Immature natural killer cell (primary cell): ENCODE measurements at regions not wholly inside any gene's neighbourhood (a gene's known extent, or its start where the extent isn't known, plus 50 kb on each side); places are given as distances from the start of the nearest gene placed in this dataset.
"Not testable (repeated sequence)": the region's sequence is repeated elsewhere in the genome, so short reads cannot be mapped to it uniquely, and the experiment has no call there.

Experiments
- DNase-seq, 3 donors: peaks; one replicate each; pipeline ENCODE4 v3.0.0; 2022; ENCODE audit warnings: mixed read lengths in 1 of 3
- H3K27ac Mint-ChIP-seq, 6 donors: one replicate each; pipeline ENCODE4 v1.8.0; 2020; ENCODE audit warnings: mixed read lengths in 6 of 6, mild to moderate bottlenecking in 5 of 6, inconsistent platforms in 4 of 6, moderate library complexity in 3 of 6
- H3K27me3 Mint-ChIP-seq, 3 donors: one replicate each; pipeline ENCODE4 v1.8.0; 2020 to 2021; ENCODE audit warnings: low read depth in 3 of 3, mild to moderate bottlenecking in 3 of 3, mixed read lengths in 3 of 3, moderate library complexity in 3 of 3, inconsistent platforms in 1 of 3
- H3K36me3 Mint-ChIP-seq, 3 donors: one replicate each; pipeline ENCODE4 v1.8.0; 2020; ENCODE audit warnings: mixed read lengths in 3 of 3, inconsistent platforms in 2 of 3, mild to moderate bottlenecking in 2 of 3
- H3K4me1 Mint-ChIP-seq, 2 donors: one replicate each; pipeline ENCODE4 v1.8.0; 2020; ENCODE audit warnings: inconsistent platforms in 2 of 2, mild to moderate bottlenecking in 2 of 2, mixed read lengths in 2 of 2, moderate library complexity in 1 of 2
- H3K4me3 Mint-ChIP-seq, 5 donors: one replicate each; pipeline ENCODE4 v1.8.0; 2020; ENCODE audit warnings: mild to moderate bottlenecking in 5 of 5, mixed read lengths in 5 of 5, inconsistent platforms in 3 of 5, moderate library complexity in 3 of 5
- H3K9me3 Mint-ChIP-seq, 6 donors: one replicate each; pipeline ENCODE4 v1.8.0; 2020; ENCODE audit warnings: mild to moderate bottlenecking in 6 of 6, mixed read lengths in 6 of 6, inconsistent platforms in 4 of 6, moderate library complexity in 3 of 6

DNA sequence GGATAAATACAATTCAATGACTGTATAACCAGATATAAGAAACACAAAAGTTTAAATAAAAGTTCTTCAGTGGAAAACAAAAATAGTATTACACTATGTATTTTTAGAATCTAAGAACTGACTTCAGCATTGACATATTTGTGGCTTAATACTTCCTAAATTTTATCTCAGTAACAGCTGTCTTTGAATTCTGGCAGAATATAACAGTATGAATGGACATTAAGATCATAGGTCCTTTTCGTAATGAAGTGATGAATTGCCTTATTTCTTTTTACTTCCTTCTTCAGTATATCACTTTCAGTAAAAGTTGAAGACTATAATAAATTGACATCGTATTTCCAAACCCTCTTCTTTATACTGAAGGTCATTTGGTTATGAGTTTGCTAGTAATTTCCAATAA, 1030.0 kb downstream of the MRPL39 start:
- Mint-ChIP-seq H3K9me3 (peaks cover 4 to 20% (median 9%) of the 10 kb centered on the region in 6 donors), H3K36me3 (no peaks in the 10 kb centered on the region), H3K27me3 (no peaks in the 10 kb centered on the region), H3K4me1 (no peaks in the 10 kb centered on the region), H3K4me3 (no peak overlapping the region), H3K27ac (no peak overlapping the region)
- no peak for DNase-seq

DNA sequence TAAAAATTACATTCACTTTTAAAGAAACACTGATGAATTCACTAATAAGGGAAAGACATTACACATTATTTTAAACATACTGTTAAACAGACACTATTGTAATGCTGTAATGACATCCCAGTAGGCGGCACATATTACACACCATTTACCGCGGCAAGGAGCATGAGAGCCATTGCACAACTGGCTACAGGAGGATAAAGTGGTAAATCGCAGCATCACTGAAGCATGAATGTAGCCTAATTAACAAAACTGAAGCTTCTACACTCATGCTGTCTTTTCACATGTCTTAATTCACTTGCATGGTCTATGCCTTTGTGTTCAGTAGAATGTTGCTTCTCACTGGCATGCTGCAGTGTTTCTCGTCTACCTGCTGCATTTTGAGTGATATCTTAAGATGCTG, 1046.0 kb downstream of the MRPL39 start:
- peaks cover 0 to 9% (median 0%) of the 10 kb centered on the region in 3 donors for H3K36me3 Mint-ChIP-seq
- no peaks in the 10 kb centered on the region for H3K4me1 Mint-ChIP-seq
- H3K27ac Mint-ChIP-seq, result no peak overlapping the region
- DNase-seq, result no peak
- H3K27me3 Mint-ChIP-seq, result peaks cover 0 to 3% (median 0%) of the 10 kb centered on the region in 3 donors
- no peak overlapping the region for H3K4me3 Mint-ChIP-seq
- H3K9me3 Mint-ChIP-seq, result peaks cover 5 to 43% (median 31%) of the 10 kb centered on the region in 6 donors

- Mint-ChIP-seq H3K4me3 (no peak overlapping the region), H3K9me3 (peaks cover 4 to 32% (median 19%) of the 10 kb centered on the region in 6 donors), H3K27ac (no peak overlapping the region), H3K36me3 (no peaks in the 10 kb centered on the region), H3K4me1 (no peaks in the 10 kb centered on the region), H3K27me3 (peaks cover 0 to 3% (median 1%) of the 10 kb centered on the region in 3 donors)
- no peak for DNase-seq
Observed at GRCh38 chr21:24552491-24552890, 1054.8 kb downstream of the MRPL39 start.

GRCh38 chr21:24545807-24546361, 1061.4 kb downstream of the MRPL39 start:
- Mint-ChIP-seq H3K4me3 (no peak overlapping the region), H3K27me3 (no peaks in the 10 kb centered on the region), H3K27ac (no peak overlapping the region)

DNA sequence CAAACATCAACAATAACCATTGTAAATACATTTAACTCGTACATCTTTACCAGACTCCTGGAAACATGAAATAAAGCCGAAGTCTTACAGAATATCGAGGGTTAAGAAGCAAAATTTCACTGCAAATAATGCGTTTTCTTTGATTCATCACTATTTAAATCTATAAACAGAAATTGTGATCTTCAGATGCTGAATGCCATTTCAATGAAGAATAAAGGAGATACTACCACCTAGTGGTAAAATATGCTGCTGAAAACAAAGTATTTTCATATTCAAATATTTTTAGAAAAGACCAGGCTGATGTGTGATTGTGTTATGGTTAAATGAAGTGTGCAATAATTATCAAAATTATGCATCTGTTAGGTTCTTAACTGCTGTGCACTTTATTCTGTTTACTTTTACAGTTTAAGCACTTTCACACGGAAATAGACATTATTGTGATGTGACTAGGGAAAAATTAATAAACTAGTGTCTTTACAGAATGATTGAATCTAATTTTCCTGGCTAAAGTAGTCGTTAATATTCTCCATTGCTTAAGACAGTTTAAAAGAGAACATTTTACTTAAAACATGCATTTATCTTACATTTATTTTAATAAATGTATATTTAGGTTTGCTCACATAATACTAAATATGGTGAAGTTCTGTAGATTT, 1093.1 kb downstream of the MRPL39 start:
- H3K4me1 Mint-ChIP-seq, result no peaks in the 10 kb centered on the region
- H3K27me3 Mint-ChIP-seq, result peaks cover 0 to 2% (median 1%) of the 10 kb centered on the region in 3 donors
- no peak overlapping the region for H3K27ac Mint-ChIP-seq
- no peak overlapping the region for H3K4me3 Mint-ChIP-seq
- H3K36me3 Mint-ChIP-seq, result peaks cover 0 to 4% (median 0%) of the 10 kb centered on the region in 3 donors
- H3K9me3 Mint-ChIP-seq, result peaks cover 0 to 2% (median 0%) of the 10 kb centered on the region in 6 donors
- peak in 2 of 3 donors; percentile 3 to 5 for DNase-seq

More at GRCh38 chr21:24545807-24546361, 1061.4 kb downstream of the MRPL39 start:
- Mint-ChIP-seq H3K9me3 (peaks cover 3 to 34% (median 5%) of the 10 kb centered on the region in 6 donors), H3K36me3 (no peaks in the 10 kb centered on the region), H3K4me1 (no peaks in the 10 kb centered on the region)
- no peak for DNase-seq

GRCh38 chr21:24509131-24509530, 1098.2 kb downstream of the MRPL39 start:
- Mint-ChIP-seq H3K27ac (no peak overlapping the region), H3K27me3 (peaks cover 0 to 4% (median 0%) of the 10 kb centered on the region in 3 donors), H3K36me3 (peaks cover 7 to 40% (median 35%) of the 10 kb centered on the region in 3 donors), H3K9me3 (peaks cover 5 to 25% (median 14%) of the 10 kb centered on the region in 6 donors), H3K4me1 (no peaks in the 10 kb centered on the region), H3K4me3 (no peak overlapping the region)
- DNase-seq, result no peak

DNA sequence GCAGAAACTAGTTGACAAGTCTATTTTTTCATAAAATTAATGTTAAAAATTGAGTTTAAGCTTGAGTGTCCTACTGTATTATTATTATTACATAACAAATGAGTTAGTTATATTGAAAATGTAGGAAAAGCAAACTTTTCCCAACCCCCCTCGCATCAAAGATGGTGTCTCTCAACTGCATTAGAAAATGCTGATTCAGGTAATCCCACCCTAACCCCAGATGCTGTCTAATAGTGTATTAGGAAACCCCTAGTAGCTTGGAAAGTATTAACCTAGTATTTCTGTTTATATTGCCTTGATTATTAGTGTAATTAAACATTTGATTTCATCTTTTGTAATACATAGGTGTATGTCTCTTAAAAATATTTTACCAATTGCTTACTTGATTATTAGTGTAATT, 1120.3 kb downstream of the MRPL39 start:
- Mint-ChIP-seq H3K4me1 (peaks cover 3 to 7% of the 10 kb centered on the region in 2 donors), H3K4me3 (no peak overlapping the region), H3K27ac (no peak overlapping the region), H3K9me3 (peaks cover 0 to 8% (median 1%) of the 10 kb centered on the region in 6 donors), H3K27me3 (no peaks in the 10 kb centered on the region), H3K36me3 (peaks cover 0 to 37% (median 31%) of the 10 kb centered on the region in 3 donors)
- DNase-seq, result no peak

- H3K27me3 Mint-ChIP-seq, H3K9me3 Mint-ChIP-seq, DNase-seq, H3K4me3 Mint-ChIP-seq, H3K27ac Mint-ChIP-seq: not testable (repeated sequence)
- H3K36me3 Mint-ChIP-seq, result peaks cover 0 to 16% (median 11%) of the 10 kb centered on the region in 3 donors
- H3K4me1 Mint-ChIP-seq, result peaks cover 11 to 19% of the 10 kb centered on the region in 2 donors
Observed at GRCh38 chr21:24483361-24483760, 1123.9 kb downstream of the MRPL39 start.

DNA sequence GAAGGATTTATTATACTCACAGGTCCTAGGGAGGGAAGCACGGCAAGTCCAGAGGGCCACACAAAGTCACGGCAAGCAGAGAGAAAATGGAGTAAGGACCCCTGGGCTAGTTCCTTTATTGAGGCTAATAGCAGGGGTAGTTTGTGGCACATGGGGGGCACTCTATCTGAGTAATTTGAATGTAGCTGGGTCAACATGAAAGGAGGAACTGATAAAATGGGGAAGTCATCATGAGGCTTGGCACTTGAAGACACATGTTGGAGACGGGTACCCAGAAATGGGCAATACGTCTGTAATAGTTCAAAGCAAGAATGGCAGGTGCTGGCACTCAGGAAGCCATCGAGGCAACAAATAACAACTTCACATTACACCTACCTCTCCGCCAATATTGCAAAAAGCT, 1136.4 kb downstream of the MRPL39 start:
- no peak overlapping the region for H3K4me3 Mint-ChIP-seq
- H3K27ac Mint-ChIP-seq, result no peak overlapping the region
- H3K27me3 Mint-ChIP-seq, result peaks cover 0 to 7% (median 2%) of the 10 kb centered on the region in 3 donors
- H3K36me3 Mint-ChIP-seq, result peaks cover 2 to 8% (median 6%) of the 10 kb centered on the region in 3 donors
- H3K9me3 Mint-ChIP-seq, result peaks cover 2 to 10% (median 7%) of the 10 kb centered on the region in 6 donors
- DNase-seq, result no peak
- H3K4me1 Mint-ChIP-seq, result no peaks in the 10 kb centered on the region

DNA sequence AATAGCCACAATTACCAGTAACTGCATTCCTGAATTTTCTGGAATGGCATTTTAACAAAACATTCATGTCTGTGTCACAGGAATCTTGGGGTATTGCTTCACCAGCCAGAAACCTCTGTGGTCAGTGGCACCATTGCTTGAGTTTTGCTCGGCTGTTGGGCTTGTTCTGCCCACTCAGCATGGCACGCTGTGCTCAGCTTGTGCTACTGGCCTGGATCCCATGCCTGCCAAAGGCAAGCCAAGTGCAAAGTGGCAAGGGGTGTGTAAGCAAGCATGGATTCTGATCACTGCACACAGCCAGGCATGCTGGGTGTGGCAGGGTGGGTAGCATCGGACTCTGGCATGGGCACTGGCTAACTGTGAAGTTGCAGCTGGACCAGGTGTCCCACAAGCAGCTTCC, 1150.9 kb downstream of the MRPL39 start:
- Mint-ChIP-seq H3K4me1 (no peaks in the 10 kb centered on the region), H3K27ac (no peak overlapping the region), H3K4me3 (no peak overlapping the region), H3K9me3 (no peaks in the 10 kb centered on the region), H3K36me3 (peaks cover 0 to 9% (median 3%) of the 10 kb centered on the region in 3 donors), H3K27me3 (no peaks in the 10 kb centered on the region)
- no peak for DNase-seq

DNA sequence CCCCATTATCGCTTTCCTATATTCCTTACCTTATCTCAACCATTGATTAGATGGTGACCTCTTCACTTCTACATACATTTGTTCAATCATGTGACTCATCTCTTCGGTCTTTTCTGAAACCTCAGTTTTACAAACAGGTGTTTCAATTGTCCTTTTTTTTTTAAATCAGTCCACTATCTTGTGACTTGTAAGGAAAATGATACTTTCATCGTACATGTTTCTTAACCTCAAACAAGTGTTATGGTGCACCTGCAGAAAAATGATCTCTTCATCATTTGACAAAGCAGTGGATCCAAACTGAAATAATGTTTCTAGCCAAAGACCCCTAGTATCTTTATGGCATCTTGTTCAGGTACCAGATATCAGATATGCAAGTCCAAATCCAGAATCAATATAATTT, 1157.2 kb downstream of the MRPL39 start:
- H3K4me3 Mint-ChIP-seq, result no peak overlapping the region
- H3K36me3 Mint-ChIP-seq, result peaks cover 15 to 45% (median 35%) of the 10 kb centered on the region in 3 donors
- no peaks in the 10 kb centered on the region for H3K27me3 Mint-ChIP-seq

GRCh38 chr21:24445517-24445916, 1161.8 kb downstream of the MRPL39 start:
- peaks cover 0 to 3% (median 0%) of the 10 kb centered on the region in 6 donors for H3K9me3 Mint-ChIP-seq
- H3K27me3 Mint-ChIP-seq, result peaks cover 0 to 2% (median 0%) of the 10 kb centered on the region in 3 donors
- no peak overlapping the region for H3K4me3 Mint-ChIP-seq
- no peak for DNase-seq
- no peak overlapping the region for H3K27ac Mint-ChIP-seq
- H3K4me1 Mint-ChIP-seq, result peaks cover 37 to 62% of the 10 kb centered on the region in 2 donors
- H3K36me3 Mint-ChIP-seq, result peaks cover 31 to 64% (median 63%) of the 10 kb centered on the region in 3 donors

More for the DNA sequence above, 1157.2 kb downstream of the MRPL39 start:
- H3K4me1 Mint-ChIP-seq, result peaks cover 17 to 24% of the 10 kb centered on the region in 2 donors
- DNase-seq, result no peak
- peak overlapping the region in 1 of 6 donors; percentile 62 for H3K27ac Mint-ChIP-seq
- H3K9me3 Mint-ChIP-seq, result peaks cover 0 to 3% (median 0%) of the 10 kb centered on the region in 6 donors

DNA sequence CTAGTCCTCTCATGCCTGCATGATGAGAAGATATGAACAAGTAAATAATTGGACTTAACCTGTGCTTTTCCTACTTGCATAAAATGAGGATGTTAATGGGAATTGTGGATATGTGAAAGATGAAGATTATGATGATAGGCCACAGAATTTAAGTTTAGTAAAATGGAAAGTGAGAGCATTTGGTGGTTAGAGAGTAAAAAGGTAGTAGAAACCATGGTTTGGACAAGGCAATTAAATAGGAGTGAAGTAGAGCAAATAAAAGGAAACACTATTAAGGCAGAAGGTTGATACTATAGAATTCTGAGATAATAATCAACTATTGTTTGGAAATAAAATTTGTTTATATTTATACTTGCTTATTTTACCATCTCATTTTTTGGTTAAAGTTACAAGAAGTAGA, 1162.5 kb downstream of the MRPL39 start:
- H3K4me1 Mint-ChIP-seq, result peaks cover 40 to 56% of the 10 kb centered on the region in 2 donors
- H3K27me3 Mint-ChIP-seq, result peaks cover 0 to 2% (median 0%) of the 10 kb centered on the region in 3 donors
- DNase-seq, result no peak
- H3K36me3 Mint-ChIP-seq, result peaks cover 26 to 65% (median 65%) of the 10 kb centered on the region in 3 donors
- no peak overlapping the region for H3K4me3 Mint-ChIP-seq
- H3K9me3 Mint-ChIP-seq, result no peaks in the 10 kb centered on the region
- H3K27ac Mint-ChIP-seq, result no peak overlapping the region

- no peak for DNase-seq
- Mint-ChIP-seq H3K4me3 (no peak overlapping the region), H3K27me3 (peaks cover 0 to 4% (median 0%) of the 10 kb centered on the region in 3 donors), H3K36me3 (peaks cover 0 to 37% (median 28%) of the 10 kb centered on the region in 3 donors), H3K4me1 (peaks cover 45 to 76% of the 10 kb centered on the region in 2 donors), H3K27ac (peak overlapping the region in 2 of 6 donors; percentile 7 to 37), H3K9me3 (peaks cover 0 to 8% (median 0%) of the 10 kb centered on the region in 6 donors)
Observed at GRCh38 chr21:24436236-24436635, 1171.0 kb downstream of the MRPL39 start.
